MM.1S (cell line): ENCODE measurements at regions not wholly inside any gene's neighbourhood (a gene's known extent, or its start where the extent isn't known, plus 50 kb on each side); places are given as distances from the start of the nearest gene placed in this dataset.

Experiments
- CTCF ChIP-seq: fragments of 300-600 bp; sonication (generic); IDR thresholded peaks from 2 replicates; pipeline ENCODE4 v1.5.1; 2016; ENCODE audit warnings: antibody characterized with exemption, low read length, mixed read lengths
- EZH2 ChIP-seq: fragments of 300-600 bp; sonication (generic); optimal IDR thresholded peaks from 2 replicates; pipeline ENCODE3; 2017; ENCODE audit warnings: low read depth, mild to moderate bottlenecking, antibody characterized with exemption, low read length, mixed read lengths
- EZH2phosphoT487 ChIP-seq: fragments of 300-600 bp; sonication (generic); IDR thresholded peaks from 2 replicates; pipeline ENCODE4 v1.6.1; 2018; ENCODE audit warnings: antibody characterized with exemption, low read length

DNA sequence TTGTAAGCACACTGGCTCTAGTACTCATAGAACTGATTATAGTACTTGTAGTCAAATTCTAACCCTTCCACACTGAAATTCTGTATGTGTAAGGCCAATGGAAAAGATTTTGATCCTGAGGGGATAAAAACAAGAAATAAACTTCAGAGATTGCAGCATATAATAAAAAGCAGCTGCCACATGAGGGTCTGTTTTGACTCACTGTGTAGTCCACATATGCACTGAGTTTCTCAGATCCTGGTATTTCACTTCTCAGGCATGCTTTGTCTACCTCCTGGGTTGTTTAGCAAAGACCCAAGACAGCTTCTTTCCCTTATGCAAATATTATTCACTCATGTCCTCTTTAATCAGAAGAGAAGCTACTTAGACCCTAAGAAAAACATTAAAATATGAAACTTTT is 71.1 kb upstream of the SLC5A12 start:
- TF ChIP-seq CTCF (no peak), EZH2phosphoT487 (no peak), EZH2 (no peak)
